HAP-1 (cell line): ENCODE measurements at regions not wholly inside any gene's neighbourhood (a gene's known extent, or its start where the extent isn't known, plus 50 kb on each side); places are given as distances from the start of the nearest gene placed in this dataset.

Experiments used
- DNase-seq, 2 experiments: peaks; one replicate each; pipeline ENCODE4 v3.0.0-alpha.2; 2016 to 2020; ENCODE audit warnings: low spot score in 2 of 2
- H3K27me3 ChIP-seq: fragments of 250-450 bp; sonication (Bioruptor Pico); 2 replicates; pipeline ENCODE4 v1.5.1; 2020; ENCODE audit warnings: low read depth, mild to moderate bottlenecking, moderate library complexity
- H3K36me3 ChIP-seq: fragments of 250-450 bp; sonication (Bioruptor Pico); replicated peaks from 2 replicates; pipeline ENCODE4 v1.5.1; 2020; ENCODE audit warnings: mild to moderate bottlenecking
- H3K4me1 ChIP-seq: fragments of 250-450 bp; sonication (Bioruptor Pico); 2 replicates; pipeline ENCODE4 v1.5.1; 2020; ENCODE audit warnings: mild to moderate bottlenecking
- H3K4me3 ChIP-seq: fragments of 250-450 bp; sonication (Bioruptor Pico); 2 replicates; pipeline ENCODE4 v1.5.1; 2020; ENCODE audit warnings: mild to moderate bottlenecking, moderate library complexity
- H3K9me3 ChIP-seq: fragments of 250-450 bp; sonication (Bioruptor Pico); 2 replicates; pipeline ENCODE4 v1.5.1; 2020; ENCODE audit warnings: mild to moderate bottlenecking, moderate library complexity
- in situ Hi-C: fragments of 300-500 bp; cut with MboI; formaldehyde crosslinking; loops from 3 replicates; pipeline ENCODE4 v1.14.3; 2020; ENCODE audit warnings: low sequenced_read_pairs, inconsistent platforms, mixed read lengths

GRCh38 chr18:32553640-32554365 is 83.1 kb upstream of the GAREM1 start:
- DNase-seq, result no peak
- H3K27me3 ChIP-seq, result no peaks in the 10 kb centered on the region; the same call in 1 of the 2 replicates
- in situ Hi-C loops, result loop anchor here (5.0 kb wide), 1 partner anchor 392 kb away; no protein-coding TSS in a partner anchor
- no peaks in the 10 kb centered on the region for H3K36me3 ChIP-seq
- no peaks in the 10 kb centered on the region; the same call in 1 of the 2 replicates for H3K4me1 ChIP-seq
- no peak overlapping the region for H3K4me3 ChIP-seq
- no peaks in the 10 kb centered on the region for H3K9me3 ChIP-seq

- Histone ChIP-seq H3K36me3 (no peaks in the 10 kb centered on the region), H3K9me3 (no peaks in the 10 kb centered on the region), H3K27me3 (no peaks in the 10 kb centered on the region; the same call in 1 of the 2 replicates), H3K4me3 (no peak overlapping the region), H3K4me1 (no peaks in the 10 kb centered on the region; the same call in 1 of the 2 replicates)
- no peak for DNase-seq
- in situ Hi-C loops, result loop anchor here (5.0 kb wide), 1 partner anchor 391 kb away; no protein-coding TSS in a partner anchor
Measured at GRCh38 chr18:32553174-32553573, 82.5 kb upstream of the GAREM1 start.

GRCh38 chr18:32552421-32553030 is 81.8 kb upstream of the GAREM1 start:
- in situ Hi-C loops, result loop anchor here (5.0 kb wide), 1 partner anchor 390 kb away; no protein-coding TSS in a partner anchor
- Histone ChIP-seq H3K27me3 (no peaks in the 10 kb centered on the region), H3K4me1 (no peaks in the 10 kb centered on the region; the same call in 1 of the 2 replicates), H3K4me3 (no peak overlapping the region), H3K36me3 (no peaks in the 10 kb centered on the region), H3K9me3 (no peaks in the 10 kb centered on the region)
- DNase-seq, result peak; percentile 45 to 78

GRCh38 chr18:32550963-32551362 is 80.3 kb upstream of the GAREM1 start:
- in situ Hi-C loops, result loop anchor here (5.0 kb wide), 1 partner anchor 389 kb away; no protein-coding TSS in a partner anchor
- no peaks in the 10 kb centered on the region for H3K36me3 ChIP-seq
- peak; percentile 22 to 48 for DNase-seq
- H3K9me3 ChIP-seq, result no peaks in the 10 kb centered on the region
- no peaks in the 10 kb centered on the region; the same call in 1 of the 2 replicates for H3K4me1 ChIP-seq
- peaks cover 1% of the 10 kb centered on the region; the same call in 1 of the 2 replicates for H3K27me3 ChIP-seq
- no peak overlapping the region for H3K4me3 ChIP-seq

- H3K9me3 ChIP-seq, result no peaks in the 10 kb centered on the region
- in situ Hi-C loops, result loop anchor here (5.0 kb wide), 1 partner anchor 387 kb away; no protein-coding TSS in a partner anchor
- H3K4me3 ChIP-seq, result no peak overlapping the region
- peak; percentile 42 to 73 for DNase-seq
- no peaks in the 10 kb centered on the region for H3K36me3 ChIP-seq
- H3K27me3 ChIP-seq, result peaks cover 8% of the 10 kb centered on the region
- H3K4me1 ChIP-seq, result no peaks in the 10 kb centered on the region; the same call in 1 of the 2 replicates
Measured at GRCh38 chr18:32549248-32550110, 78.8 kb upstream of the GAREM1 start.

- Histone ChIP-seq H3K4me1 (no peaks in the 10 kb centered on the region; the same call in 1 of the 2 replicates), H3K36me3 (no peaks in the 10 kb centered on the region), H3K4me3 (no peak overlapping the region), H3K9me3 (no peaks in the 10 kb centered on the region), H3K27me3 (peaks cover 8% of the 10 kb centered on the region)
- DNase-seq, result peak; percentile 36 to 72
- in situ Hi-C loops, result no loop called here
Measured at GRCh38 chr18:32548688-32549087, 78.0 kb upstream of the GAREM1 start.

GRCh38 chr18:32545631-32546030 is 74.9 kb upstream of the GAREM1 start:
- Histone ChIP-seq H3K36me3 (no peaks in the 10 kb centered on the region), H3K27me3 (peaks cover 12% of the 10 kb centered on the region), H3K4me3 (no peak overlapping the region), H3K9me3 (no peaks in the 10 kb centered on the region), H3K4me1 (no peaks in the 10 kb centered on the region; the same call in 1 of the 2 replicates)
- in situ Hi-C loops, result no loop called here
- DNase-seq, result no peak

- no peaks in the 10 kb centered on the region; the same call in 1 of the 2 replicates for H3K4me1 ChIP-seq
- DNase-seq, result no peak
- in situ Hi-C loops, result no loop called here
Measured at GRCh38 chr18:32544088-32544487, 73.4 kb upstream of the GAREM1 start.

GRCh38 chr18:32542221-32542798 is 71.6 kb upstream of the GAREM1 start:
- Histone ChIP-seq H3K36me3 (no peaks in the 10 kb centered on the region), H3K4me1 (no peaks in the 10 kb centered on the region), H3K9me3 (no peaks in the 10 kb centered on the region), H3K4me3 (no peak overlapping the region), H3K27me3 (peaks cover 12% of the 10 kb centered on the region)
- in situ Hi-C loops, result no loop called here
- DNase-seq, result no peak

More at GRCh38 chr18:32544088-32544487, 73.4 kb upstream of the GAREM1 start:
- H3K4me3 ChIP-seq, result no peak overlapping the region
- peaks cover 12% of the 10 kb centered on the region for H3K27me3 ChIP-seq
- no peaks in the 10 kb centered on the region for H3K36me3 ChIP-seq
- H3K9me3 ChIP-seq, result no peaks in the 10 kb centered on the region

GRCh38 chr18:32530947-32531651 is 60.4 kb upstream of the GAREM1 start:
- DNase-seq, result no peak
- Histone ChIP-seq H3K4me1 (no peaks in the 10 kb centered on the region), H3K27me3 (no peaks in the 10 kb centered on the region), H3K36me3 (no peaks in the 10 kb centered on the region), H3K9me3 (no peaks in the 10 kb centered on the region), H3K4me3 (no peak overlapping the region)
- in situ Hi-C loops, result no loop called here

- H3K4me1 ChIP-seq, result no peaks in the 10 kb centered on the region
Measured at GRCh38 chr18:32529722-32530420, 59.2 kb upstream of the GAREM1 start.

GRCh38 chr18:32520771-32521170 is 50.1 kb upstream of the GAREM1 start:
- no peaks in the 10 kb centered on the region for H3K9me3 ChIP-seq
- H3K36me3 ChIP-seq, result no peaks in the 10 kb centered on the region
- no peaks in the 10 kb centered on the region for H3K27me3 ChIP-seq
- in situ Hi-C loops, result no loop called here
- no peaks in the 10 kb centered on the region for H3K4me1 ChIP-seq
- no peak for DNase-seq
- H3K4me3 ChIP-seq, result no peak overlapping the region

More at GRCh38 chr18:32529722-32530420, 59.2 kb upstream of the GAREM1 start:
- Histone ChIP-seq H3K27me3 (no peaks in the 10 kb centered on the region), H3K36me3 (no peaks in the 10 kb centered on the region), H3K9me3 (no peaks in the 10 kb centered on the region), H3K4me3 (no peak overlapping the region)
- in situ Hi-C loops, result no loop called here
- no peak for DNase-seq
